Esophagus (tissue), 2 donors: ENCODE measurements at regions not wholly inside any gene's neighbourhood (a gene's known extent, or its start where the extent isn't known, plus 50 kb on each side); places are given as distances from the start of the nearest gene placed in this dataset.

Source experiments
- H3K27ac ChIP-seq, 2 donors: one replicate each; pipeline ENCODE4 v1.5.1; 2013; ENCODE audit warnings: low read depth in 2 of 2, mild to moderate bottlenecking in 2 of 2, inconsistent platforms in 1 of 2, low read length in 1 of 2, moderate library complexity in 1 of 2
- H3K27me3 ChIP-seq, 2 donors: one replicate each; pipeline ENCODE4 v1.6.1; 2013; ENCODE audit warnings: low read length in 2 of 2, control low read depth in 1 of 2, mild to moderate bottlenecking in 1 of 2; ENCODE audit not compliant: insufficient read depth in 2 of 2, control insufficient read depth in 1 of 2
- H3K36me3 ChIP-seq, 2 donors: one replicate each; pipeline ENCODE4 v1.6.1; 2013; ENCODE audit warnings: low read length in 1 of 2; ENCODE audit not compliant: control insufficient read depth in 2 of 2, insufficient read depth in 2 of 2
- H3K4me1 ChIP-seq, 2 donors: one replicate each; pipeline ENCODE4 v1.6.1; 2013; ENCODE audit warnings: low read length in 1 of 2; ENCODE audit not compliant: control insufficient read depth in 2 of 2, insufficient read depth in 2 of 2
- H3K4me3 ChIP-seq, 2 donors: one replicate each; pipeline ENCODE4 v1.5.1; 2013; ENCODE audit warnings: low read length in 2 of 2, mild to moderate bottlenecking in 2 of 2, low read depth in 1 of 2, moderate library complexity in 1 of 2
- H3K9me3 ChIP-seq, 2 donors: one replicate each; pipeline ENCODE4 v1.6.1; 2013; ENCODE audit warnings: mild to moderate bottlenecking in 2 of 2, low read depth in 1 of 2, low read length in 1 of 2, moderate library complexity in 1 of 2; ENCODE audit not compliant: control insufficient read depth in 2 of 2, insufficient read depth in 1 of 2
- WGBS, 2 donors: extraction: QIAGEN DNeasy Blood & Tissue Kit; methylation state at CpG; one replicate each; pipeline ENCODE4 v1.1.7; 2013; 5-methylcytosine and 5-hydroxymethylcytosine counted together
- donor health status: healthy with polysubstance abuse.
- donor health status: Bipolar disorder and iron deficiency.

GRCh38 chr22:49553518-49554295 is 274.0 kb downstream of the BRD1 start:
- no peak overlapping the region for H3K4me3 ChIP-seq
- H3K27ac ChIP-seq = no peak overlapping the region
- 65 to 71% methylated on average over 20 of the region's 20 CpGs for WGBS, 2 donors
- H3K9me3 ChIP-seq = peaks cover 4 to 21% of the 10 kb centered on the region in 2 donors
- no peaks in the 10 kb centered on the region for H3K36me3 ChIP-seq
- peaks cover 0 to 7% of the 10 kb centered on the region in 2 donors for H3K4me1 ChIP-seq
- no peaks in the 10 kb centered on the region for H3K27me3 ChIP-seq

DNA sequence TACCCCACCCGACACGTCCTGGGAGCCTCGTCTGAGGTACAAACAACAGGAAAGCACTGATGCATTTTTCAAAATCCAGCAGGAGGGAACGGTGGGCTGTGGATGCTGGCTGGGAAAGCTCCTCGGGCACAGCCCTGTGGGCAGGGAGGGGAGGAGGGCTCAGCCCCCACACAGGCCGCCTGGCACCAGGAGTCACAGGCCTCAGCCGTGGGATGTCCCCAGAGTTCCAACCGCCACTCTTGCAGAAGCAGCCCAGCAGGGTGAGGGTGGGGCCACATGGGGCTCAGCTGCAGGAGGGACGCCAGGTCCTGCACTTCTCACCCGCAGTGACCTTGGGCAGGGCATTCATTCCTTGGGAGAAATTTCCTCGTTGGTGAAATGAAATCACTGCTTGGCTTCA is 274.6 kb downstream of the BRD1 start:
- H3K27ac ChIP-seq = no peak overlapping the region
- no peaks in the 10 kb centered on the region for H3K27me3 ChIP-seq
- H3K36me3 ChIP-seq = no peaks in the 10 kb centered on the region
- WGBS, 2 donors = 49 to 60% methylated on average over 11 of the region's 11 CpGs
- peaks cover 0 to 7% of the 10 kb centered on the region in 2 donors for H3K4me1 ChIP-seq
- no peak overlapping the region for H3K4me3 ChIP-seq
- H3K9me3 ChIP-seq = peaks cover 4 to 21% of the 10 kb centered on the region in 2 donors

DNA sequence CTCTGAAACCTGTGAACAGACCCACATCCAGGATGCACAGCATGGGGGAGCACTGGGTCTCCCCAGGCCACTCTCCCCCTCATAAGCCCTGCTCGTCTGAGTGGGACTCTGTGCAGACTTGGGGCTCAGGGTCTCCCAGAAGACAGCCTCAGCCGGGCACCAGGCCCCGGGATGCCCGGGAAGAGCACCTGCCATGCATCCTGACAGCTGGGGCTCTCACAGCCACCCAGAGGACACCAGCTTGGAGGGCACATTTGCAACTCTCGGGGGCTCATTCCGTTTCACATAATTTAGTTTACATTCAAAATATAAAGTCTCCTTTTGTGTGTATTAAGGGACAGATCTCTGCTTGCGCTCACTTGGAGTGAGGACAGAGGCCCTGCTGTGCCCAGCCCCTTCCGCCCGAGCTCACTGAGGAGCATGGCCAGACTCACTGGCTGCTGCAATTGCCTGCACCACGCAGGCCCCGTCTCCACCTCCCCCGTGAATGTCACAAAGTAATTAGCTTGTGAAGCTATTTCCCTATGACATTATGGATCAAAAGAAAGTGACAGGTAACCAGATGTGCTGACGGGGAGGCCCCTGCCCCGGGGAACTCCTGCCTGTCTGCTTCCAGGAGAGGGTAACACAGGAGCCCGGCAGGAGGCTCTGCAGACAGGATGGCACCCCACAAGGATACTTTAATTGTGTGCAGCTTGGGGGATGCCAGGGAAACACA is 275.6 kb downstream of the BRD1 start:
- WGBS, 2 donors = 61 to 65% methylated on average over 15 of the region's 15 CpGs
- Histone ChIP-seq H3K27me3 (no peaks in the 10 kb centered on the region), H3K36me3 (no peaks in the 10 kb centered on the region), H3K9me3 (peaks cover 4 to 22% of the 10 kb centered on the region in 2 donors), H3K27ac (no peak overlapping the region), H3K4me1 (peaks cover 0 to 7% of the 10 kb centered on the region in 2 donors), H3K4me3 (no peak overlapping the region)

DNA sequence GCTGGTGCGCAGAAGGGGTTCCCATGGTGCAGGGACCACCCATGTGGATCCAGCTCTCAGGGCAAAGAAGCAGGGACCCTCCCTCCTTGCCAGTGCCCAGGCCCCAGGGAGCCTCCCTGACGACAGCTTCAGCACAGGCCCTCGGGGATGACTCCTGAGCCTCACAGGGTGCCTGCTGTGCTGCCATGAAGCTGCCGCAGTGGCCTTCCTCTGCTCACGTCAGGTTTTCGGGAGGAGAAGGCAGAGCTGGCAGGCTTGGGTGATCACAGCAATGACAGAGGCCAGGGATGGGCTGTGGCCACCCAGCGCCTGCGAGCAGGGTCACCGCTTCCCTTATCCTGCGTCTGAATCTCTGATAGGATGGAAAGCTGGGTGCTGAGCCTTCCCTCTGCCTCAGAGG is 276.2 kb downstream of the BRD1 start:
- 91 to 94% methylated on average over 10 of the region's 10 CpGs for WGBS, 2 donors
- peaks cover 0 to 7% of the 10 kb centered on the region in 2 donors for H3K4me1 ChIP-seq
- no peaks in the 10 kb centered on the region for H3K27me3 ChIP-seq
- no peaks in the 10 kb centered on the region for H3K36me3 ChIP-seq
- peaks cover 4 to 24% of the 10 kb centered on the region in 2 donors for H3K9me3 ChIP-seq
- no peak overlapping the region for H3K27ac ChIP-seq
- H3K4me3 ChIP-seq = no peak overlapping the region

DNA sequence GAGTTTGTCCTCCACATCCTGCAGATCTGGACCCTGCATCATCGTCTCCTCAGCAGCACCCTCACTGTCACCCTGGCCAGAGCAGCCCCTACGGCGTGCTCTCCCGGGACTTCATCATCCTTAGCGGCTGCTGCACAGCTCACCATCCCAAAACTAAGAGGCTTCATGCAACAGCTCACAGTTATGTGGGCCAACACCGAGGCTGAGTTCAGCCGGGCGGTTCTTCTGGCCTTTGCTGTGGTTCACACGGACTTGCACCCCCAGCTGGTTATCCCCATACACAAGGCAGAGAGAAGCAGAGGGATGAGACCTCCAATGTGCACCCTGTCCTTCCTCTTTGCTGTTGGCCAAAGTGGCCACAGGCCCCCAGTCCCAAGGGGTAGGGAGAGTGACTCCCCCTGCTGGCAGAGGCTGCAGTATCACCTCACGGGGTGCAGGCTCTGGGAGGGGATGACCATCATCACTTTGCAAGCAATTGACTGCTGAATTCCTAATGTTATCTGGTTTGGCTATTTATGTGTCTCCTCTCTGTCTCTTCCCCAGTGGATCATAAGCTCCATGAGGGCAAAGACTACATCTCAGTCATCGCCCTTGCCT is 276.8 kb downstream of the BRD1 start:
- Histone ChIP-seq H3K27me3 (no peaks in the 10 kb centered on the region), H3K9me3 (peaks cover 4 to 24% of the 10 kb centered on the region in 2 donors), H3K4me3 (no peak overlapping the region), H3K4me1 (peaks cover 0 to 7% of the 10 kb centered on the region in 2 donors), H3K36me3 (no peaks in the 10 kb centered on the region), H3K27ac (no peak overlapping the region)
- WGBS, 2 donors = 85 to 93% methylated on average over 11 of the region's 11 CpGs

DNA sequence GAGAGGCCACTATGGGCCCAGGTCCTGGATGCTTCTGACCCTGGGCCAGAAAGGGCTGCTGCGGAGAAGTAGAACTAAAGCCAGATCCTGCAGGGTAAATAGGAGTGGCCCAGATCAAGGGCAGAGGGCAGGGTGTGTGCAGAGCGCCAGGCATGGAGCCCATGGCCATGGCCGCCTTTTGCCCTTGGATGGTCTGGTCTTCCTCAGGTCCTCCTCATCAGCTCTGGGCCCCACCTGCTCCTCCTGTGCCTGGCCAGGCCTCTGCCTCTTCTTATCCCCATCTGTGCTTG is 277.6 kb downstream of the BRD1 start:
- no peak overlapping the region for H3K4me3 ChIP-seq
- H3K27me3 ChIP-seq = no peaks in the 10 kb centered on the region
- H3K36me3 ChIP-seq = no peaks in the 10 kb centered on the region
- peaks cover 0 to 7% of the 10 kb centered on the region in 2 donors for H3K4me1 ChIP-seq
- no peak overlapping the region for H3K27ac ChIP-seq
- WGBS, 2 donors = 75 to 87% methylated on average over 3 of the region's 3 CpGs
- H3K9me3 ChIP-seq = peaks cover 4 to 24% of the 10 kb centered on the region in 2 donors

GRCh38 chr22:49549256-49550140 is 278.2 kb downstream of the BRD1 start:
- WGBS, 2 donors = 75 to 80% methylated on average over 22 of the region's 22 CpGs
- Histone ChIP-seq H3K4me3 (no peak overlapping the region), H3K27me3 (no peaks in the 10 kb centered on the region), H3K9me3 (peaks cover 4 to 24% of the 10 kb centered on the region in 2 donors), H3K4me1 (peaks cover 0 to 7% of the 10 kb centered on the region in 2 donors), H3K27ac (no peak overlapping the region), H3K36me3 (no peaks in the 10 kb centered on the region)

GRCh38 chr22:49548356-49549202 is 279.1 kb downstream of the BRD1 start:
- Histone ChIP-seq H3K9me3 (peaks cover 4 to 23% of the 10 kb centered on the region in 2 donors), H3K36me3 (no peaks in the 10 kb centered on the region), H3K27me3 (no peaks in the 10 kb centered on the region), H3K4me1 (peaks cover 0 to 5% of the 10 kb centered on the region in 2 donors), H3K27ac (no peak overlapping the region), H3K4me3 (no peak overlapping the region)
- 33 to 37% methylated on average over 16 to 17 of the region's 17 CpGs for WGBS, 2 donors
